ENCODE measurements at regions not wholly inside any gene's neighbourhood (a gene's known extent, or its start where the extent isn't known, plus 50 kb on each side); places are given as distances from the start of the nearest gene placed in this dataset.

DNA sequence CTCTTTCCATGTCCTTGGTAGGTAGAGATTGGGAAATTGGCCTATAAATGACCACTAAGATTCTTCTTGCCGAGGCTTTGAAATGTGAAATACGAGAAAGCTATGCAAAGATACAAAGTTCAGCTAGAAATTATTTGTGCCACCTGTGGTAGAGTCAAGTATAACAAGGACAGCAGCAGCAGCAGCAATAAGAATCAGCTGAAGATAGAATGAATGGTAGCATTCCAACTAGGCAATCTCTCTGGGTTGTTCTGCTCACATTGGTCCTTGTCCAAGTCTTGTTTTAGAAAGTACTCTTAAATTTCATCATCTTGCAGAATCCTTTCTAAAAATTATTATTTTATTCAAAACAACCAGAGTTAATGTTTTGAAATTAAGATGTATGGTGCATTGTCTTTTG, 67.8 kb upstream of the PCDH10 start:
- no peak overlapping the region for H3K18ac ChIP-seq (ENCODE audit: insufficient read length, low read depth, low read length)
- peaks cover 6 to 9% of the 10 kb centered on the region in 2 experiments for H3K9me3 Mint-ChIP-seq
- no peaks in the 10 kb centered on the region for H3K79me1 ChIP-seq (ENCODE audit: insufficient read depth, low read depth, low read length, poor library complexity, severe bottlenecking)
- H3K4ac ChIP-seq (ENCODE audit: low read depth, low read length), result no peak overlapping the region
- no peaks in the 10 kb centered on the region for H3K4me1 ChIP-seq (ENCODE audit: insufficient read depth, low read length)
- no peak overlapping the region for H2BK15ac ChIP-seq (ENCODE audit: low read depth, low read length)
- no peak overlapping the region for H4K5ac ChIP-seq (ENCODE audit: insufficient read length, low read depth, low read length)
- no peaks in the 10 kb centered on the region for H3K23me2 ChIP-seq (ENCODE audit: insufficient read length, low read depth, low read length, poor library complexity, severe bottlenecking)
- H2BK5ac ChIP-seq (ENCODE audit: insufficient read length, low read length), result no peak overlapping the region
- H2AFZ ChIP-seq (ENCODE audit: low read length), result no peak overlapping the region
- peaks cover 6 to 18% (median 7%) of the 10 kb centered on the region in 3 experiments for H3K36me3 Mint-ChIP-seq (ENCODE audit: insufficient read depth in 1 of 3, low read depth in 3 of 3)
- H2AK5ac ChIP-seq (ENCODE audit: insufficient read length, low read length), result no peak overlapping the region
- H2BK120ac ChIP-seq (ENCODE audit: low read depth, low read length, poor library complexity, severe bottlenecking), result no peak overlapping the region
- H3K79me2 ChIP-seq (ENCODE audit: insufficient read depth, low read length), result no peaks in the 10 kb centered on the region
- H3K9ac ChIP-seq (ENCODE audit: extremely low read depth, insufficient read length, low read length), result no peak overlapping the region
- H3K27ac Mint-ChIP-seq, result no peak overlapping the region
- no peak overlapping the region for H2BK12ac ChIP-seq (ENCODE audit: insufficient read length, low read depth, low read length)
- H3K27ac ChIP-seq (ENCODE audit: insufficient read length, low read depth, low read length), result no peak overlapping the region
- H3K4me2 ChIP-seq (ENCODE audit: insufficient read depth, insufficient read length, low read length), result no peak overlapping the region
- WGBS (ENCODE audit: extremely low coverage, insufficient read length, low lambda C conversion rate), result no CpG with 5 or more reads among the region's 2 CpGs
- no peaks in the 10 kb centered on the region for H3K27me3 ChIP-seq (ENCODE audit: insufficient read depth, low read length)
- H3K23ac ChIP-seq (ENCODE audit: insufficient read length, low read depth, low read length), result no peak overlapping the region
- no peak overlapping the region for H4K8ac ChIP-seq (replicated peaks; ENCODE audit: insufficient read length, low read depth, low read length)
- H3K4me1 Mint-ChIP-seq, result no peaks in the 10 kb centered on the region
- no peak overlapping the region for H3K56ac ChIP-seq (ENCODE audit: insufficient read length, low read depth, low read length)
- H3K4me3 Mint-ChIP-seq, result no peak overlapping the region
- no peak overlapping the region for H4K91ac ChIP-seq (ENCODE audit: insufficient read length, low read depth, low read length)
- no peak for DNase-seq
- no peaks in the 10 kb centered on the region for H4K20me1 ChIP-seq (ENCODE audit: control insufficient read depth, insufficient read depth, insufficient read length)
- no peaks in the 10 kb centered on the region; the same call in 1 of the 2 replicates for H3K27me3 Mint-ChIP-seq (ENCODE audit: low read depth)
- H3K14ac ChIP-seq (ENCODE audit: insufficient read depth, low read length), result no peak overlapping the region
- peaks cover 3% of the 10 kb centered on the region for H3K9me3 ChIP-seq (ENCODE audit: control insufficient read depth, low read depth, low read length)
- H2BK20ac ChIP-seq (ENCODE audit: low read depth, low read length, poor library complexity, severe bottlenecking), result no peak overlapping the region
- no peak overlapping the region for H3T11ph ChIP-seq (ENCODE audit: low read length)
- TF ChIP-seq, protein P1, sequence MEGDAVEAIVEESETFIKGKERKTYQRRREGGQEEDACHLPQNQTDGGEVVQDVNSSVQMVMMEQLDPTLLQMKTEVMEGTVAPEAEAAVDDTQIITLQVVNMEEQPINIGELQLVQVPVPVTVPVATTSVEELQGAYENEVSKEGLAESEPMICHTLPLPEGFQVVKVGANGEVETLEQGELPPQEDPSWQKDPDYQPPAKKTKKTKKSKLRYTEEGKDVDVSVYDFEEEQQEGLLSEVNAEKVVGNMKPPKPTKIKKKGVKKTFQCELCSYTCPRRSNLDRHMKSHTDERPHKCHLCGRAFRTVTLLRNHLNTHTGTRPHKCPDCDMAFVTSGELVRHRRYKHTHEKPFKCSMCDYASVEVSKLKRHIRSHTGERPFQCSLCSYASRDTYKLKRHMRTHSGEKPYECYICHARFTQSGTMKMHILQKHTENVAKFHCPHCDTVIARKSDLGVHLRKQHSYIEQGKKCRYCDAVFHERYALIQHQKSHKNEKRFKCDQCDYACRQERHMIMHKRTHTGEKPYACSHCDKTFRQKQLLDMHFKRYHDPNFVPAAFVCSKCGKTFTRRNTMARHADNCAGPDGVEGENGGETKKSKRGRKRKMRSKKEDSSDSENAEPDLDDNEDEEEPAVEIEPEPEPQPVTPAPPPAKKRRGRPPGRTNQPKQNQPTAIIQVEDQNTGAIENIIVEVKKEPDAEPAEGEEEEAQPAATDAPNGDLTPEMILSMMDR (conservative IDR thresholded peaks at IDR 0.05), result no peak
